B cell (primary cell): ENCODE measurements at regions not wholly inside any gene's neighbourhood (a gene's known extent, or its start where the extent isn't known, plus 50 kb on each side); places are given as distances from the start of the nearest gene placed in this dataset.

ENCODE experiments used
- ATAC-seq: fragments of 200-7000 bp; cut with Tn5 transposase; one replicate; pipeline ENCODE4 v1.10.0; 2021; ENCODE audit warnings: low read depth, mild to moderate bottlenecking, moderate number of reproducible peaks, moderate library complexity
- CTCF ChIA-PET: fragments of 350-600 bp; sonication (Branson Sonifier 250); formaldehyde crosslinking; loops from one replicate; lab custom pipeline; 2021; ENCODE audit warnings: antibody characterized with exemption, inconsistent platforms; lab: Charles Lee
- POLR2A ChIA-PET: fragments of 350-600 bp; sonication (Branson Sonifier 250); formaldehyde crosslinking; loops from one replicate; lab custom pipeline; 2021; ENCODE audit warnings: antibody characterized with exemption; lab: Charles Lee
- DNase-seq: peaks from one replicate; pipeline ENCODE4 v3.0.0; 2013
- H2AFZ ChIP-seq: 2 replicates; pipeline ENCODE4 v1.6.1; 2012; ENCODE audit warnings: mild to moderate bottlenecking, low read depth, low read length; ENCODE audit not compliant: insufficient read depth, poor library complexity, severe bottlenecking
- H3K27ac ChIP-seq, 2 donors: 1 replicate in 1 of 2; 2 replicates in 1 of 2; pipeline ENCODE4 v1.5.1; 2012 to 2013; ENCODE audit warnings: low read length in 2 of 2, mild to moderate bottlenecking in 2 of 2, moderate library complexity in 1 of 2
- H3K27me3 ChIP-seq, 4 experiments: fragments of 200-600 bp in 1 of 4; sonication (generic) in 1 of 4; replicated peaks in 1 of 4; 1 replicate in 2 of 4; 2 replicates in 2 of 4; pipeline versions ENCODE4 v1.6.1 to v1.7.0; 2013 to 2016; ENCODE audit warnings: low read length in 3 of 4, mild to moderate bottlenecking in 2 of 4, mixed read lengths in 1 of 4, moderate library complexity in 1 of 4; ENCODE audit not compliant: insufficient read depth in 4 of 4, control insufficient read depth in 3 of 4; ENCODE audit errors: control extremely low read depth in 1 of 4
- H3K36me3 ChIP-seq, 2 experiments: replicated peaks in 1 of 2; 1 replicate in 1 of 2; 2 replicates in 1 of 2; pipeline versions ENCODE4 v1.6.1 to v1.7.1; 2013; ENCODE audit warnings: low read length in 1 of 2; ENCODE audit not compliant: insufficient read depth in 2 of 2, control insufficient read depth in 1 of 2; ENCODE audit errors: control extremely low read depth in 1 of 2, extremely low read depth in 1 of 2
- H3K4me1 ChIP-seq, 2 donors: fragments of 200-600 bp in 1 of 2; sonication (generic) in 1 of 2; 1 replicate in 1 of 2; 2 replicates in 1 of 2; pipeline versions ENCODE4 v1.5.1 to v1.6.1; 2013 to 2017; ENCODE audit warnings: low read length in 2 of 2; ENCODE audit not compliant: control insufficient read depth in 2 of 2, insufficient read depth in 2 of 2
- H3K4me2 ChIP-seq: replicated peaks from 2 replicates; pipeline ENCODE3; 2012; ENCODE audit warnings: mild to moderate bottlenecking, low read depth, low read length; ENCODE audit not compliant: poor library complexity, severe bottlenecking
- H3K4me3 ChIP-seq, 5 experiments: fragments of 200-600 bp in 1 of 5; sonication (generic) in 1 of 5; 1 replicate in 3 of 5; 2 replicates in 2 of 5; pipeline versions ENCODE4 v1.5.1 to v1.7.0; 2011 to 2016; ENCODE audit warnings: low read length in 4 of 5, mild to moderate bottlenecking in 4 of 5, low read depth in 2 of 5, control low read depth in 1 of 5, moderate library complexity in 1 of 5; ENCODE audit not compliant: insufficient read depth in 1 of 5; ENCODE audit errors: control extremely low read depth in 1 of 5, extremely low read depth in 1 of 5
- H3K79me2 ChIP-seq: fragments of 200-600 bp; sonication (generic); one replicate; pipeline ENCODE4 v1.6.0; 2016; ENCODE audit warnings: low read length; ENCODE audit not compliant: control insufficient read depth, insufficient read depth
- H3K9ac ChIP-seq: fragments of 200-600 bp; sonication (generic); 2 replicates; pipeline ENCODE4 v1.6.1; 2017; ENCODE audit warnings: mild to moderate bottlenecking, low read length, moderate library complexity
- H3K9me3 ChIP-seq, 3 donors: one replicate each; pipeline versions ENCODE4 v1.6.1 to v1.7.1; 2013; ENCODE audit warnings: low read length in 2 of 3; ENCODE audit not compliant: control insufficient read depth in 2 of 3, insufficient read depth in 1 of 3; ENCODE audit errors: control extremely low read depth in 1 of 3
- H4K20me1 ChIP-seq: 2 replicates; pipeline ENCODE4 v1.6.0; 2012; ENCODE audit warnings: mild to moderate bottlenecking, low read length; ENCODE audit not compliant: insufficient read depth, control insufficient read depth, poor library complexity, severe bottlenecking
- H3K27ac Mint-ChIP-seq: one replicate; pipeline ENCODE4 v1.8.0; 2021; ENCODE audit warnings: mixed read lengths
- H3K27me3 Mint-ChIP-seq: one replicate; pipeline ENCODE4 v1.8.0; 2021; ENCODE audit warnings: mixed read lengths
- H3K4me1 Mint-ChIP-seq: one replicate; pipeline ENCODE4 v1.8.0; 2021; ENCODE audit warnings: mixed read lengths
- H3K4me3 Mint-ChIP-seq: one replicate; pipeline ENCODE4 v1.8.0; 2021; ENCODE audit warnings: mixed read lengths
- H3K9me3 Mint-ChIP-seq: one replicate; pipeline ENCODE4 v1.8.0; 2022; ENCODE audit warnings: mixed read lengths; ENCODE audit not compliant: insufficient read depth
- EZH2 ChIP-seq: IDR thresholded peaks from 2 replicates; pipeline ENCODE4 v1.6.1; 2012; ENCODE audit warnings: borderline replicate concordance, low read depth, mild to moderate bottlenecking, moderate library complexity, low read length; ENCODE audit not compliant: insufficient read depth, poor library complexity, severe bottlenecking
- WGBS: methylation state at CpG from one replicate; pipeline ENCODE4 v1.1.5; 2013; ENCODE audit warnings: missing lambda C conversion rate; ENCODE audit not compliant: insufficient coverage; 5-methylcytosine and 5-hydroxymethylcytosine counted together
- intact Hi-C: fragments of 100-400 bp; cut with micrococcal nuclease; formaldehyde crosslinking; loops from one replicate; pipeline ENCODE4 v1.10.0; 2022
- TF ChIP-seq, protein P1 (sequence below): fragments of 200-600 bp; IDR thresholded peaks from one replicate; pipeline ENCODE4 v1.8.0; 2022; ENCODE audit warnings: antibody characterized with exemption, mild to moderate bottlenecking

DNA sequence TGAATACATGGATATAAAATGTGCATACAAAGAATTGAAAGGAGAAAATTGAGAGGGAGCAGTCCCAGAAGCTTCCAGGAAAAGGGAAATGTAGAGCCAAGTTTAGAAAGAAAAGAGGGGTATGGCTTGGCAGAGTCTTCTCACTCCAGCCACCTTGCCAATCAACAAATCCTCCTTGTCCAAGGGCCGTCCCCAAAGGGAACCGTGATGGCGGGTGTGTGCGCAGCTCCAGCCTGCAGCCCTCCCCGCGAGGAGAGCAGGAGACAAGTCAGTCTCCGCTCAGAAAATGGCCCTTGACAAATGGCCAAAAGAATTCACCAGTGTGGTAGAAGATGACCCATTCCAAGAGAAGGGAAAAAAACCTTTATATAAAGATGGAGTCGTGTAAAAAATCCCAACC, 448.3 kb upstream of the POU3F3 start:
- no peak for DNase-seq
- Histone ChIP-seq H4K20me1 (no peaks in the 10 kb centered on the region), H3K4me2 (no peak overlapping the region), H3K9ac (no peak overlapping the region), H2AFZ (no peak overlapping the region), H3K27ac (no peak overlapping the region), H3K9me3 (no peaks in the 10 kb centered on the region), H3K79me2 (no peaks in the 10 kb centered on the region), H3K27me3 (no peaks in the 10 kb centered on the region), H3K4me1 (no peaks in the 10 kb centered on the region), H3K4me3 (no peak overlapping the region), H3K36me3 (no peaks in the 10 kb centered on the region)
- H3K4me3 Mint-ChIP-seq, result no peak overlapping the region
- no peaks in the 10 kb centered on the region for H3K9me3 Mint-ChIP-seq
- H3K27ac Mint-ChIP-seq, result no peak overlapping the region
- intact Hi-C loops, result no loop called here
- ATAC-seq, result no peak
- H3K4me1 Mint-ChIP-seq, result no peaks in the 10 kb centered on the region
- 89% methylated on average over 7 of the region's 8 CpGs for WGBS
- H3K27me3 Mint-ChIP-seq, result no peaks in the 10 kb centered on the region
- ChIA-PET CTCF (no interaction called here), POLR2A (no interaction called here)
- TF ChIP-seq, protein P1, sequence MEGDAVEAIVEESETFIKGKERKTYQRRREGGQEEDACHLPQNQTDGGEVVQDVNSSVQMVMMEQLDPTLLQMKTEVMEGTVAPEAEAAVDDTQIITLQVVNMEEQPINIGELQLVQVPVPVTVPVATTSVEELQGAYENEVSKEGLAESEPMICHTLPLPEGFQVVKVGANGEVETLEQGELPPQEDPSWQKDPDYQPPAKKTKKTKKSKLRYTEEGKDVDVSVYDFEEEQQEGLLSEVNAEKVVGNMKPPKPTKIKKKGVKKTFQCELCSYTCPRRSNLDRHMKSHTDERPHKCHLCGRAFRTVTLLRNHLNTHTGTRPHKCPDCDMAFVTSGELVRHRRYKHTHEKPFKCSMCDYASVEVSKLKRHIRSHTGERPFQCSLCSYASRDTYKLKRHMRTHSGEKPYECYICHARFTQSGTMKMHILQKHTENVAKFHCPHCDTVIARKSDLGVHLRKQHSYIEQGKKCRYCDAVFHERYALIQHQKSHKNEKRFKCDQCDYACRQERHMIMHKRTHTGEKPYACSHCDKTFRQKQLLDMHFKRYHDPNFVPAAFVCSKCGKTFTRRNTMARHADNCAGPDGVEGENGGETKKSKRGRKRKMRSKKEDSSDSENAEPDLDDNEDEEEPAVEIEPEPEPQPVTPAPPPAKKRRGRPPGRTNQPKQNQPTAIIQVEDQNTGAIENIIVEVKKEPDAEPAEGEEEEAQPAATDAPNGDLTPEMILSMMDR, result no peak
- TF ChIP-seq EZH2, result no peak

DNA sequence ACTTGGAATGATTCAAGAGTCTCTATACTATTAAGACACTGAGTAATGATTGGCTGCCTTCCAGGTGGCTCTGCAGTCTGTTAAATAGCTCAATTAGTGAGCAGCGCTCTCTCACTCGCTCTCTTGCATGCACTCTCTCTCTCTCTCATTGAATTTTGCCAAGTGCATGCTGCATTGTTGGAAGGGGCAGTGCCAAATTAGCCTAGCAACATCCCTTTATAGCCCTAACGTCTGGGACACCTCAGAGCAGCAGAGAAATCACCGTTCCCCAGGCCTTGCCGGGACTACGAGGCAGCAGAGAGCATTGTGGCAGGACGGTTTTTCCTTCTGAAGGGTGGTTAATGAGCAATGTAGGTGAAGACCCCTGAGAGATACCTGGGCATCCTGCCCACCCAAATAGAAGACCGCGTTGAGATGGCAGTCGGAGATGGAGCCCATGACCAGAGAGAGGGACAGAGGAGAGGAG, 447.6 kb upstream of the POU3F3 start:
- Mint-ChIP-seq H3K27me3 (no peaks in the 10 kb centered on the region), H3K4me3 (no peak overlapping the region), H3K4me1 (no peaks in the 10 kb centered on the region), H3K9me3 (no peaks in the 10 kb centered on the region), H3K27ac (no peak overlapping the region)
- H3K27me3 ChIP-seq, result no peaks in the 10 kb centered on the region
- H3K36me3 ChIP-seq, result no peaks in the 10 kb centered on the region
- no peaks in the 10 kb centered on the region for H3K9me3 ChIP-seq
- TF ChIP-seq, protein P1, result no peak
- TF ChIP-seq EZH2, result no peak
- no peaks in the 10 kb centered on the region for H3K79me2 ChIP-seq
- no peak overlapping the region for H2AFZ ChIP-seq
- no peak overlapping the region for H3K27ac ChIP-seq
- ATAC-seq (no peak), DNase-seq (no peak)
- POLR2A ChIA-PET, result no interaction called here
- H3K9ac ChIP-seq, result no peak overlapping the region
- H3K4me1 ChIP-seq, result no peaks in the 10 kb centered on the region
- no peaks in the 10 kb centered on the region for H4K20me1 ChIP-seq
- intact Hi-C loops, result no loop called here
- H3K4me2 ChIP-seq, result no peak overlapping the region
- CTCF ChIA-PET, result no interaction called here
- H3K4me3 ChIP-seq, result no peak overlapping the region
- WGBS, result 60% methylated on average over 2 of the region's 10 CpGs
